ENCODE measurements at regions not wholly inside any gene's neighbourhood (a gene's known extent, or its start where the extent isn't known, plus 50 kb on each side); places are given as distances from the start of the nearest gene placed in this dataset.

DNA sequence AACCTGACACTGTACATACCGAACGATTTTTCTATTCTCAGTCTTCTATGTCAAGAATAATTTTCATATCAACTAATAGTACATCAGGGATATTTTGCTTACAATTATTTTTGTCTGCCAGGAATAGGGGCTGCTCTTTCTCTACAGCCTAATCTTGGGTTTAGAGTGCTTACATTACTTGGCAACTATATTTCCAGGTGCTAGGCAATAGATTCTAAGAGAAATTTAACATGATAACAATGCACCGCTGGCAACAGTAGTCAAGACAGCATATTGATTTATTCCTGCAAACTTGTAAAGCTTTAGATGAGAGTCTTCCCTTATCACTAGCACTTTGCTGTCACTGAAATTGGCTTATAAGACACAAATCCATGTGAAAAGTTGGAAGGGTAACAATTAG is 935.9 kb downstream of the CDH11 start:
- Histone ChIP-seq H3K36me3 (ENCODE audit: insufficient read depth, low read length) (no peaks in the 10 kb centered on the region), H3K4me3 (ENCODE audit: low read length in 2 of 2) (no peak overlapping the region), H3K27me3 (ENCODE audit: insufficient read depth, low read length) (no peaks in the 10 kb centered on the region), H3K9me3 (ENCODE audit: control insufficient read depth in 1 of 2, low read length in 2 of 2) (no peaks in the 10 kb centered on the region), H3K27ac (ENCODE audit: low read depth, low read length) (no peak overlapping the region), H3K4me1 (ENCODE audit: insufficient read depth, low read length) (no peaks in the 10 kb centered on the region)
- H3K4me3 Mint-ChIP-seq: no peak overlapping the region
- DNase-seq: no peak
- CTCF ChIA-PET (ENCODE audit: partially characterized antibody): no interaction called here
- intact Hi-C loops (cut with micrococcal nuclease): no loop called here
- no peaks in the 10 kb centered on the region for H3K27me3 Mint-ChIP-seq
- H3K4me1 Mint-ChIP-seq: no peaks in the 10 kb centered on the region
- H3K27ac Mint-ChIP-seq: no peak overlapping the region
- no peaks in the 10 kb centered on the region for H3K36me3 Mint-ChIP-seq
- POLR2A ChIA-PET (ENCODE audit: partially characterized antibody): no interaction called here
- peaks cover 4 to 38% (median 17%) of the 10 kb centered on the region in 8 donors for H3K9me3 Mint-ChIP-seq

DNA sequence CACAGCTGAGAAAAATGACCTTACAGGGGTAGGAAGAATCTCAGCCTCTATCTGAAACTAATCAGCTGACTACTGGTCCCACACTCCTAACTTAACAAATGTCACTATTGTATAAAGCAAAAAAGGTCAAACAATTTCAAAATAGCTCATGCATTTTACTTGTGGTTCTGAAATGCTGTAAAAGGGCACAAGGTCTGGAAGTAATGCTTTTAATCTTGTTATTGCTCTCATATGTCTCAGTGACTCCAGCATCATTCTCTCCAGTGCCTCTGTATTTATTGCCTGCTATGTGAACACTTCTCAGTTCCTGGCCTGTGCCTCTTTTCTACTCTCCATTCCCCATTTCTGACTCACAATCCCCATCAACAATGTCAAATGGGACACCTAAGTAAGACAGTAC is 937.7 kb downstream of the CDH11 start:
- no peaks in the 10 kb centered on the region for H3K9me3 ChIP-seq (ENCODE audit: control insufficient read depth in 1 of 2, low read length in 2 of 2)
- Mint-ChIP-seq H3K4me1 (no peaks in the 10 kb centered on the region), H3K36me3 (no peaks in the 10 kb centered on the region), H3K9me3 (peaks cover 4 to 41% (median 19%) of the 10 kb centered on the region in 8 donors), H3K27me3 (no peaks in the 10 kb centered on the region), H3K27ac (no peak overlapping the region), H3K4me3 (no peak overlapping the region)
- DNase-seq: no peak
- intact Hi-C loops (cut with micrococcal nuclease): no loop called here
- H3K4me3 ChIP-seq (ENCODE audit: low read length in 2 of 2): no peak overlapping the region
- H3K27ac ChIP-seq (ENCODE audit: low read depth, low read length): no peak overlapping the region
- ChIA-PET CTCF (ENCODE audit: partially characterized antibody) (no interaction called here), POLR2A (ENCODE audit: partially characterized antibody) (no interaction called here)
- H3K36me3 ChIP-seq (ENCODE audit: insufficient read depth, low read length): no peaks in the 10 kb centered on the region
- no peaks in the 10 kb centered on the region for H3K27me3 ChIP-seq (ENCODE audit: insufficient read depth, low read length)
- no peaks in the 10 kb centered on the region for H3K4me1 ChIP-seq (ENCODE audit: insufficient read depth, low read length)

DNA sequence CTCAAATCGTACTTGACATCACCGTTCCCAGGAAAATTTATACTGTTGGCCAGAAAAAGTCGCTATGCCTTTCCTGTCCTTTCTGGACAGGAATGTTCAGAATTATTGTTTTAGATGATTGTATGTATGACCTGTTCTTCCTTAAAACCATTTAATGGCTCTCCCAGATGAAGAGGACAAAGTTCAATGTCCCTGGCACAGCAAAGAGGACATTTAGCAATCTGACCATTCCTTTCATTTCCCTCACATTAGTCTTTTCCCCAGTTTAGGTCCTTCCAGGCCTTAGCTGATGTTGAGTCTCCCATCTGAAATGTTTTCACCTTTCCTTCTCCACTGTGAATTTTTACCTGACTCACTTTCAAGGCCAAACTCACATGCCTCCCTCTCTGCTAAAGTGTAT is 938.9 kb downstream of the CDH11 start:
- no peak overlapping the region for H3K27ac Mint-ChIP-seq
- Histone ChIP-seq H3K4me1 (ENCODE audit: insufficient read depth, low read length) (no peaks in the 10 kb centered on the region), H3K4me3 (ENCODE audit: low read length in 2 of 2) (no peak overlapping the region), H3K27me3 (ENCODE audit: insufficient read depth, low read length) (no peaks in the 10 kb centered on the region), H3K9me3 (ENCODE audit: control insufficient read depth in 1 of 2, low read length in 2 of 2) (no peaks in the 10 kb centered on the region), H3K36me3 (ENCODE audit: insufficient read depth, low read length) (no peaks in the 10 kb centered on the region), H3K27ac (ENCODE audit: low read depth, low read length) (no peak overlapping the region)
- ChIA-PET CTCF (ENCODE audit: partially characterized antibody) (no interaction called here), POLR2A (ENCODE audit: partially characterized antibody) (no interaction called here)
- no peak overlapping the region for H3K4me3 Mint-ChIP-seq
- no peaks in the 10 kb centered on the region for H3K4me1 Mint-ChIP-seq
- peaks cover 5 to 50% (median 27%) of the 10 kb centered on the region in 8 donors for H3K9me3 Mint-ChIP-seq
- DNase-seq: no peak
- no peaks in the 10 kb centered on the region for H3K27me3 Mint-ChIP-seq
- H3K36me3 Mint-ChIP-seq: no peaks in the 10 kb centered on the region
- intact Hi-C loops (cut with micrococcal nuclease): no loop called here

DNA sequence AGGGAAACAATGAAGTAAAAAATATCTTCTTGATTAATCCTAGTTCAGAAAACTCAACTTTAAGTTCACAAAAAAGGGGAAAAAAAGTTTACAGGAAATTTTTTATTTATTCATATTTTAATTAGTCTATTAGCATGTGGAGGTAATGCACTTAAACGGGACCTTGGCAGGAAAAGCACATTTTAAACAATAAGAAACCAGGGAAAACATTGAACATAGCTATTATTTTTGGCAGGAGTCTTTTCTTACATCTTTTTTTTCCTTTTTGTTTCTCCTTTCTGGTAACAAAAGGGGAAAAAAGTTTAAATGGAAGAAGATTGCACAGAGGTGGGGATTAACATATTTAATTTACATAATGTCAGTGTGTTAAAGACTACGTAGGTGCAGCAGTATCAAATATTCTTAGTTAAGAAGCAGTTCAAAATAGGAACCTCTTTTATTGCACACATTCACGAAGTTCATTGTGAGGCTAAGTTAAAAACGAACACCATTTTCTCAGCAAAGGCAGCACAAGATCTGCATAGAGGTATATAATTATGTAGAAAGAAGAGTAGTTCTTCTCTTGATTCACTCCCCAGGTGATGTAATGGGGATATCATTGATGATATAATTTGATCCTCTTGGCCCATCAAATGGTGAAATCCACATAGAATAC is 940.5 kb downstream of the CDH11 start:
- Histone ChIP-seq H3K4me3 (ENCODE audit: low read length in 2 of 2) (no peak overlapping the region), H3K36me3 (ENCODE audit: insufficient read depth, low read length) (no peaks in the 10 kb centered on the region), H3K4me1 (ENCODE audit: insufficient read depth, low read length) (no peaks in the 10 kb centered on the region), H3K9me3 (ENCODE audit: control insufficient read depth in 1 of 2, low read length in 2 of 2) (peaks cover 0 to 2% of the 10 kb centered on the region in 2 donors), H3K27me3 (ENCODE audit: insufficient read depth, low read length) (no peaks in the 10 kb centered on the region), H3K27ac (ENCODE audit: low read depth, low read length) (no peak overlapping the region)
- intact Hi-C loops (cut with micrococcal nuclease): no loop called here
- Mint-ChIP-seq H3K4me1 (no peaks in the 10 kb centered on the region), H3K9me3 (peaks cover 10 to 58% (median 35%) of the 10 kb centered on the region in 8 donors), H3K27ac (no peak overlapping the region), H3K4me3 (no peak overlapping the region), H3K36me3 (no peaks in the 10 kb centered on the region), H3K27me3 (no peaks in the 10 kb centered on the region)
- ChIA-PET CTCF (ENCODE audit: partially characterized antibody) (no interaction called here), POLR2A (ENCODE audit: partially characterized antibody) (no interaction called here)
- DNase-seq: no peak

DNA sequence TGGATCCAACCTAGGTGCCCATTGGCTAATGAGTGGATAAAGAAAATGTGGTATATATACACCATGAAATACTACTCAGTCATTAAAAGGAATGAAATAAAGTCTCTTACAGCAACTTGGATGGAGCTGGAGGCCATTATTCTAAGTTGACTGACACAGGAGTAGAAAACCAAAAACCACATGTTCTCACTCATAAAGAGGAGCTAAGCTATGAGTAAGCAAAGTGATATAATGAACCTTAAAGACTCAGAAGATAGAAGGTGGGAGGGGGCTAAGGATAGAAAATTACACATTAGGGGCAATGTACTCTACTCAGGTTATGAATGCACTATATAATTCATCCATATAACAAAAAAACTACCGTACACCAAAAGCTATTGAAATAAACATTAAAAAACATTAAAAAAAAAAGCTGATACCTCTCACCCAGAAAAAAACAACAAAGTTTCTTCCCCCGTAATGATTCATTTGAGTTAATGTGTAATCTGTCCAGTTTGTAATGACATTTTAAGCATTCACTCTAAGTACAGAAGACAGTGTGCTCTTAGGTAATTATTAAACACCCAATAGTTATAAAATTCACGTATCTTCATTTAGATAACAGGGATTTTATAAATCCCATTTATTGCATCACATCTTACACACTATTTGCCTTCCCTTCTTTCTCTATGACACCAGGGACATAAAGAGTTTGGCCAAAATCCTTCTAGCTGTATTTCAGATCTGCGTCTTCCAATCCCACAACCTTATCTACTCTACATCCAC is 941.5 kb downstream of the CDH11 start:
- no peaks in the 10 kb centered on the region for H3K4me1 Mint-ChIP-seq
- H3K27ac Mint-ChIP-seq: no peak overlapping the region
- no peaks in the 10 kb centered on the region for H3K4me1 ChIP-seq (ENCODE audit: insufficient read depth, low read length)
- H3K27ac ChIP-seq (ENCODE audit: low read depth, low read length): no peak overlapping the region
- peaks cover 0 to 2% of the 10 kb centered on the region in 2 donors for H3K9me3 ChIP-seq (ENCODE audit: control insufficient read depth in 1 of 2, low read length in 2 of 2)
- ChIA-PET POLR2A (ENCODE audit: partially characterized antibody) (no interaction called here), CTCF (ENCODE audit: partially characterized antibody) (no interaction called here)
- no peaks in the 10 kb centered on the region for H3K27me3 Mint-ChIP-seq
- H3K36me3 ChIP-seq (ENCODE audit: insufficient read depth, low read length): no peaks in the 10 kb centered on the region
- no peak overlapping the region for H3K4me3 Mint-ChIP-seq
- intact Hi-C loops (cut with micrococcal nuclease): no loop called here
- no peak overlapping the region for H3K4me3 ChIP-seq (ENCODE audit: low read length in 2 of 2)
- DNase-seq: no peak
- H3K27me3 ChIP-seq (ENCODE audit: insufficient read depth, low read length): no peaks in the 10 kb centered on the region
- H3K36me3 Mint-ChIP-seq: no peaks in the 10 kb centered on the region
- H3K9me3 Mint-ChIP-seq: peaks cover 10 to 57% (median 35%) of the 10 kb centered on the region in 8 donors

DNA sequence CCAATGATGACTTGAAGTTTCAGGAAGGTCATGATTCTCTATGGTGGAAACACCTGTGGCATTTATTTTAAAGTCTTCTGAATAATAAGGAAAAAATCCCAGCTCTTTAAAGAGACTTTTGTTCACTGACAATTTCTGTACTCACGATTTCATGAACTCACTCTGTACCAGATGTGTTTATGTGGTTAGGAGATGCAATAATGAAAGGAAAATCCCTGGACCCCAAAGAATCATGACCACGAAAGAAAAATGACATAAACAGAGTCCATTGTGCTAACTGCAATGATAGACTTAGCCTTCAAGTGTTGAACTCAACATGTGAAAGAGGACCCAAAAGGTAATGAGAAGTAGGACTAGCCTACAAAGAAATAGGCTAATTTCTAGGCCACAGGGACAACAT is 947.5 kb downstream of the CDH11 start:
- H3K27me3 ChIP-seq (ENCODE audit: insufficient read depth, low read length): no peaks in the 10 kb centered on the region
- no peak overlapping the region for H3K4me3 ChIP-seq (ENCODE audit: low read length in 2 of 2)
- no peaks in the 10 kb centered on the region for H3K36me3 ChIP-seq (ENCODE audit: insufficient read depth, low read length)
- H3K4me1 ChIP-seq (ENCODE audit: insufficient read depth, low read length): no peaks in the 10 kb centered on the region
- no peaks in the 10 kb centered on the region for H3K27me3 Mint-ChIP-seq
- intact Hi-C loops (cut with micrococcal nuclease): no loop called here
- H3K9me3 ChIP-seq (ENCODE audit: control insufficient read depth in 1 of 2, low read length in 2 of 2): peaks cover 0 to 2% of the 10 kb centered on the region in 2 donors
- H3K4me1 Mint-ChIP-seq: no peaks in the 10 kb centered on the region
- H3K27ac ChIP-seq (ENCODE audit: low read depth, low read length): no peak overlapping the region
- H3K27ac Mint-ChIP-seq: no peak overlapping the region
- H3K4me3 Mint-ChIP-seq: no peak overlapping the region
- no peak for DNase-seq
- peaks cover 12 to 61% (median 27%) of the 10 kb centered on the region in 8 donors for H3K9me3 Mint-ChIP-seq
- ChIA-PET POLR2A (ENCODE audit: partially characterized antibody) (no interaction called here), CTCF (ENCODE audit: partially characterized antibody) (no interaction called here)
- no peaks in the 10 kb centered on the region for H3K36me3 Mint-ChIP-seq

DNA sequence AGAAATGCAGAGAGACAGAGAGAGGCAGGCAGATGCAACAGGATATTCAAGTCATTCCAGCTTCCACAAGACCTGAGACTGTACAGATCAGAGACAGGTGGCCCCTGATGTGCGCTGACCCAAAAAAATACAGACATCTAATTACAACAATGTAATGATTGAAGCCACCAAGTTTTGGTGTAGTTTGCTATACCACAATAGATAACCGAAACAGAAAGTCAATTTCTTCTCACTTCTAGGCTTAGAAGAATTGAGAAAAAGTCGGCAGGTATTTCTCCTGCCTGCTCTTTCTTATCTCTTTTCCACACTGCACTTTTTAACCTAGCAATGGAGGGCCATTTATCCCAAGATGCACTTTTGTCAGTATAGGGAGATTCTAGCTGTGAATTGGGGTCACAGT is 949.2 kb downstream of the CDH11 start:
- H3K9me3 ChIP-seq (ENCODE audit: control insufficient read depth in 1 of 2, low read length in 2 of 2): peaks cover 0 to 2% of the 10 kb centered on the region in 2 donors
- no peaks in the 10 kb centered on the region for H3K4me1 ChIP-seq (ENCODE audit: insufficient read depth, low read length)
- intact Hi-C loops (cut with micrococcal nuclease): no loop called here
- H3K27me3 ChIP-seq (ENCODE audit: insufficient read depth, low read length): no peaks in the 10 kb centered on the region
- Mint-ChIP-seq H3K36me3 (no peaks in the 10 kb centered on the region), H3K27ac (no peak overlapping the region), H3K4me1 (no peaks in the 10 kb centered on the region), H3K4me3 (peak overlapping the region in 1 of 8 donors; percentile 48), H3K9me3 (peaks cover 8 to 51% (median 16%) of the 10 kb centered on the region in 8 donors), H3K27me3 (no peaks in the 10 kb centered on the region)
- no peak overlapping the region for H3K27ac ChIP-seq (ENCODE audit: low read depth, low read length)
- no peak overlapping the region for H3K4me3 ChIP-seq (ENCODE audit: low read length in 2 of 2)
- no peak for DNase-seq
- POLR2A ChIA-PET (ENCODE audit: partially characterized antibody): no interaction called here
- no peaks in the 10 kb centered on the region for H3K36me3 ChIP-seq (ENCODE audit: insufficient read depth, low read length)
- CTCF ChIA-PET (ENCODE audit: partially characterized antibody): no interaction called here
